HFF-Myc (cell line): ENCODE measurements at regions not wholly inside any gene's neighbourhood (a gene's known extent, or its start where the extent isn't known, plus 50 kb on each side); places are given as distances from the start of the nearest gene placed in this dataset.
"Not testable (repeated sequence)": the region's sequence is repeated elsewhere in the genome, so short reads cannot be mapped to it uniquely, and the experiment has no call there.

Experiments
- DNase-seq: peaks from one replicate; pipeline ENCODE4 v3.0.0-alpha.2; 2011; ENCODE audit warnings: low read depth; ENCODE audit errors: extremely low read depth
- H3K4me3 ChIP-seq: replicated peaks from 2 replicates; pipeline ENCODE4 v1.5.1; 2011; ENCODE audit warnings: low read depth, mild to moderate bottlenecking, control low read depth, low read length
- TF ChIP-seq, protein P1 (sequence below): IDR thresholded peaks from 2 replicates; pipeline ENCODE4 v1.5.1; 2012; ENCODE audit warnings: mild to moderate bottlenecking, low read depth, low read length, control low read depth; ENCODE audit errors: missing control alignments

DNA sequence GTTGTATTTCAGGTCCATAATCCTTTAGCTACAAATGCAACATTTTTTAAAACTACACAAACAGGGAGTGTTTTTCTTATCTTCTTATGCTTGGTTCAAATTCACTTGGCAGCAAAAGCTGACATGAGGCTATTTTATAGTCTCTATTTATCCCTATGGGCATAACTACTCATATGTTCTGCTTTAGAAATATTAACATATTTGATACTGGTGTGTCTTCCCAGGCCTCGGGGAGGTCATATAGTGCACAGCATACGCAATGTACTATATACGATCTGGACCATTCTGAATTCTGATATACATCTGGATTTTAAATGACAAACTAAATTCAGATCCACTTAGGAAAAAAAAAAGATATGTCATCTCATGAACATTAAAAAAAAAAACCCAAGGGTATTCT is 69.2 kb downstream of the TFAP2C start:
- no peak for DNase-seq
- no peak overlapping the region for H3K4me3 ChIP-seq
- TF ChIP-seq, protein P1, sequence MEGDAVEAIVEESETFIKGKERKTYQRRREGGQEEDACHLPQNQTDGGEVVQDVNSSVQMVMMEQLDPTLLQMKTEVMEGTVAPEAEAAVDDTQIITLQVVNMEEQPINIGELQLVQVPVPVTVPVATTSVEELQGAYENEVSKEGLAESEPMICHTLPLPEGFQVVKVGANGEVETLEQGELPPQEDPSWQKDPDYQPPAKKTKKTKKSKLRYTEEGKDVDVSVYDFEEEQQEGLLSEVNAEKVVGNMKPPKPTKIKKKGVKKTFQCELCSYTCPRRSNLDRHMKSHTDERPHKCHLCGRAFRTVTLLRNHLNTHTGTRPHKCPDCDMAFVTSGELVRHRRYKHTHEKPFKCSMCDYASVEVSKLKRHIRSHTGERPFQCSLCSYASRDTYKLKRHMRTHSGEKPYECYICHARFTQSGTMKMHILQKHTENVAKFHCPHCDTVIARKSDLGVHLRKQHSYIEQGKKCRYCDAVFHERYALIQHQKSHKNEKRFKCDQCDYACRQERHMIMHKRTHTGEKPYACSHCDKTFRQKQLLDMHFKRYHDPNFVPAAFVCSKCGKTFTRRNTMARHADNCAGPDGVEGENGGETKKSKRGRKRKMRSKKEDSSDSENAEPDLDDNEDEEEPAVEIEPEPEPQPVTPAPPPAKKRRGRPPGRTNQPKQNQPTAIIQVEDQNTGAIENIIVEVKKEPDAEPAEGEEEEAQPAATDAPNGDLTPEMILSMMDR = no peak

DNA sequence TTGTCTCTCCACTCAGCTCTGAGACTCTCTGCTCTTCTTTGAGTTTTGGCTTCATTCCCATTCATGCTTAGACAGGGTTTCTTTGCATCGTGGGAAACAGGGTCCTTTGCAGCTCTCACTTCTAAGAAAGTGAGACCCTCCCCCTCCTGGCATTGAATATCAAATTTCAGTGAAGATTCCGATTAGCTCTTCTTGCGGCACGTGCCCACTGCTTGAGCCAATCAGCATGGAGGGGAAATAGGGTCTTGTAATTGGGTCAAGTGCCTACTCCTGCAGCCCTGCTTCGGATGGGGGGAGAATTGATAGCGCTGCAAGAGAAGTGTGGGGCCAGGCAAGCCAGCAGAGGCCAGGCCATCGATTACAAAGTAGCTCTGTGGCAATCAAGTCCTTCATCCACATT is 69.6 kb downstream of the TFAP2C start:
- no peak for DNase-seq
- H3K4me3 ChIP-seq = no peak overlapping the region
- TF ChIP-seq, protein P1 = no peak

DNA sequence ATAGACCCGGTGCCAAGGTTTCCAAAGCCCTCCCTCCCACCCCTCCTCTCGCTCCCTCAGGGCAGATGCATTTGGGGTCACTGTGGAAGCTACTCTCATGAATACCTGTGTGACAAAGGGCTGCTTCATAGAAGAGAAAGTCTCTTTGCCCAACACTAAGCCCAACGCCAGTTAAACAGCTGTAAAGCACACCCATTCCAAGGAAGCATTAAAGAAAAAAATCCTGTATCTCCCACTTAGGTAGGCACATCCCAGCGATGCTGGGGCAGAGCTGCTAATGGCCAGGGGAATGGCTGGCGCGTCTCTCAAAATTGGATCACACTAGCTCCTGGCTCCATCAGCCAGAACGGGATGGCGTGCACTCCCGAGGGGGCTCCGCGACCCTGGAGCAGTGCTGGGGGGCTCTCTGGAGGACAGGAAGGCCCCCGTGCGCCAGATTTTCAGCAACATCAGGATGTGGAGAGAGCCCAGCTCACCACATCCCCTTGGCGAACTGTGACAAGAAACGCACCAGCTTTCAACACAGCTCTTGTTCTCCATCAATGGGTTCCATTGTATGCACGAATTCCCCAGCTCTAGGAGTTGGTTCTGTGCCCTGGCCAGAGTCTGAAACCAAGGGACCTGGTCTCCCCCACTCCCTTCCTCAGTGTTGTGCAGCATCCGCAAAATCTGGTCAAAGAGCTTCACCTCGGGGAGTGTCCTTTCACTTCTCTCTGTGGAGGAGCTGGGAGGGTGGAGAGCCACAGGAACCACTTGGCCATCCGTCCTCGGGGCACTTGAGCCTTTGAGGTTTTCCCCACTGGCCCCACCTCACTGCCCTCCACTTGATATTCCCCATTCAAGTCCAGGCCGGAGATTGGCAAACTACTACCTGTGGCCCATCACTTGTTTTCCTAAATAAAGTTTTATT is 74.1 kb downstream of the TFAP2C start:
- no peak overlapping the region for H3K4me3 ChIP-seq
- no peak for DNase-seq
- TF ChIP-seq, protein P1 = no peak

DNA sequence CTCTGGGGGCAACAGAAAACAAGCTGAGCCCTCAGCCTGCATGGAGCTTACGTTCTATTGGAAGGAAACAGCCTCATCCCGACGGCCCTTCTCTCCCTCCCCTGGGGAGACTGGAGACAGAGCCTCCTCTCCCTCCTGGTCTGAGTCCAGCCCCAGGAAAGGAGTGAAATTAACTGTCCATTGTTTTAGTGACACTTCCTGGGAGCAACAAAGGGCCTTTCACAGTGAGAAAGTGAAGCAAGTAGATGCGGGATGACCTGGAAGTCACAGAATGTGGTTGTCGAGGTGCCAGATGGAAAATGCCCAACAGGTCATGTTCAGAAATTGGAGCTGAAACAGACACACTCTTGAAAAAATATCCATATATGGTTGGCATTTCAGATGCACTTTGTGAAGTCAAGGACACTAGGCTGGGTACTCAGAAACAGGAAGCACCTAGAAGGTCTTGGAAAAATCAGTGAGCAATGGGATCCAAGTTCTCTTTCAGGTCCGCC is 77.8 kb downstream of the TFAP2C start:
- TF ChIP-seq, protein P1 = no peak
- peak; percentile 22 for DNase-seq
- no peak overlapping the region for H3K4me3 ChIP-seq

DNA sequence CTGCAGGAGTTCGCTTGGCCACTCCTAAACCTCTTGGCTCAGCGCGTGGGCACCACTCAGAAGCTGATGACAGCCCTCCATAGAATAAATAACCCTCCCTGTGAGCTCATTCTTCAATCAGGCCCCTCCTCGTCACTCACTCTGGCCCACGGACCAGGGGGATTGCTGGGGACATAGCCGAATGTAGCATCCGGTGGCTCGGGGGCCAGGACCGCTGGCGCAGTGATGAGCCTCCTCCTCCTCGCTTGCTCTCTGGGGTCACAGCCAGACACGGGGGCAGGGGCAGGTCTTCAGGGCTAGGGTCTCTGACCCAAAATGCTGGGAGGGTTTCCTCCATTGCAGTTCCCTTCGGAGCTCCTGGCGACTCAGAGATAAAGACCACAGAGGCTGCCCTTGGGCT is 79.9 kb downstream of the TFAP2C start:
- TF ChIP-seq, protein P1 = no peak
- DNase-seq = no peak
- H3K4me3 ChIP-seq = no peak overlapping the region

DNA sequence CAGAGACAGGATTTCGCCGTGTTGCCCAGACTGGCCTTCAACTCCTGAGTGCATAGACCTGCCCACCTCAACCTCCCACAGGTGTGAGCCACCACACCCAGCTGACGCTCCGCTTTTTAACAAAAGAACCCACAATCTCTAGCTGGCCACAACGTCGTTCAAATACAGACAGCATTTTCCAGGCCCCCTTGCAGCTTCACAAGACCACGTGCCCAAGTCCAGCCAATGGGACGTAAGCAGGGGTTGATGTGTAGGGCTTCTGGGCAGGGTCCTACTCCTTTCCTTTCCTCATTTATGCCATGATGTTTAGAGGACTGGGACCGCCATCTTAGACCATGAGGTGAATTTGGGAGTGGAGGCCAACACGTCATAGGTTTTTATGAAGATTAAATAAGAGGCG is 81.0 kb downstream of the TFAP2C start:
- TF ChIP-seq, protein P1 = no peak
- DNase-seq = no peak
- H3K4me3 ChIP-seq = no peak overlapping the region

DNA sequence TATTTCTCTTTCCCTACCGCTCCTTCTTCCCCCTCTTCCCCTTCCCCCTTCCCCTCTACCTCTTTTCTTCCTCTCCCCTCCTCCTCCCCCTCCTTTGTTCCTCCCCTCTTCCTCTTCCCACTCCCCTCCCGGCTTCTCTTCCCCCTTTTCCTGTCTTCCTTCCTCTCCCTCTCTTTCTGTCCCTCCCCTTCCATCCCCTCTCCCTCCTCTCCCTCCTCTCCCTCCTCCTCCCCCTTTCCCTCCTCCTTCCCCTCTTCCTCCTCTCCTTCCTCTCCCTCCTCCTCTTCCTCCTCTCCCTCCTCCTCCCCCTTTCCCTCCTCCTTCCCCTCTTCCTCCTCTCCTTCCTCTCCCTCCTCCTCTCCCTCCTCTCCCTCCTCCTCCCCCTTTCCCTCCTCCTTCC is 81.5 kb downstream of the TFAP2C start:
- H3K4me3 ChIP-seq, DNase-seq: not testable (repeated sequence)
